Right lobe of liver (tissue), 4 donors: ENCODE measurements at regions not wholly inside any gene's neighbourhood (a gene's known extent, or its start where the extent isn't known, plus 50 kb on each side); places are given as distances from the start of the nearest gene placed in this dataset.

ENCODE experiments used
- POLR2A ChIP-seq: fragments of 450-650 bp; IDR thresholded peaks from one replicate; pipeline ENCODE4 v1.6.1; 2017; ENCODE audit warnings: antibody characterized with exemption, mild to moderate bottlenecking
- TF ChIP-seq, protein P1 (sequence below), 4 donors: fragments of 200-600 bp in 3 of 4; fragments of 450-650 bp in 1 of 4; IDR thresholded peaks; one replicate each; pipeline versions ENCODE4 v1.5.1 to v1.8.0; 2016 to 2022; ENCODE audit warnings: antibody characterized with exemption in 4 of 4, mild to moderate bottlenecking in 2 of 4
- donor health status: DM: no; HTN: no; CAD: no.
- donor health status: DM: no; HTN: no; CAD: no.
- donor health status: DM: no; HTN: yes; CAD: no.

DNA sequence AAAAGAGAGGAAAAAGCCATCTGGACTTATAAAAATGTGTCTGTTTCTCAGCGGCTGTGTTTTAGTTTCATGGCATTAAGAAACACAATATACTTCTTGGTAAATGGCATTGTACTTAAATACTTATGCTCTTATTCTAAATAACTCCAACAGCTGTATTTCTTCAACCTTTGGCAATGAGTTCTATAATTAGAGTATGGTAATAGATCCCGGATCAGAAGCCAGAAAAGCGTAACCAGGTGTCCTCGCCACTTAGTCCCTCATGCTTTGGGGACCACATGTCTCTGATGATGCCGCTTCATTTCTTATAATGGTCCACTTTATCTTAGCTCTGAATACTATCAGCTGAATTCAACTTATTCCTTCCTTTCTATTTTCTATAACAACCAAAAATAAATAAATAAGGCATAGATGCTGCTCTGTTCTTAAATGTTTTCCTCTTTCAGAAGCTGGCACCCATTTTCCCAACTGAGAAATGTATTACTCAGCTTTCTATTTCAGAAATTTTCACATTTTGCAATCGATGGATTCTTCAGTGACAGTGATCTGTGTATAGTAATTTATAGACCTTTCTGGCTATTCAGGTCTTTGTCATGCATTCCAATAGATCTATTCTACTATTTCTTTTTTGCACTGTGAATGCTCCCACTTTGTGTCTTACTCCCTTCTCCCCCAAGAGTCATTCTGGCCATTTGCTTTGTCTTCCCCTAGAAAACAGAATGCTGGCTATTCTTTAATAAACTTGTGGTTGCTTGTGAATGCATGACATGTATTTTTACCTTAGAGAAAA lies 87.6 kb upstream of the KBTBD8 start:
- TF ChIP-seq, protein P1, sequence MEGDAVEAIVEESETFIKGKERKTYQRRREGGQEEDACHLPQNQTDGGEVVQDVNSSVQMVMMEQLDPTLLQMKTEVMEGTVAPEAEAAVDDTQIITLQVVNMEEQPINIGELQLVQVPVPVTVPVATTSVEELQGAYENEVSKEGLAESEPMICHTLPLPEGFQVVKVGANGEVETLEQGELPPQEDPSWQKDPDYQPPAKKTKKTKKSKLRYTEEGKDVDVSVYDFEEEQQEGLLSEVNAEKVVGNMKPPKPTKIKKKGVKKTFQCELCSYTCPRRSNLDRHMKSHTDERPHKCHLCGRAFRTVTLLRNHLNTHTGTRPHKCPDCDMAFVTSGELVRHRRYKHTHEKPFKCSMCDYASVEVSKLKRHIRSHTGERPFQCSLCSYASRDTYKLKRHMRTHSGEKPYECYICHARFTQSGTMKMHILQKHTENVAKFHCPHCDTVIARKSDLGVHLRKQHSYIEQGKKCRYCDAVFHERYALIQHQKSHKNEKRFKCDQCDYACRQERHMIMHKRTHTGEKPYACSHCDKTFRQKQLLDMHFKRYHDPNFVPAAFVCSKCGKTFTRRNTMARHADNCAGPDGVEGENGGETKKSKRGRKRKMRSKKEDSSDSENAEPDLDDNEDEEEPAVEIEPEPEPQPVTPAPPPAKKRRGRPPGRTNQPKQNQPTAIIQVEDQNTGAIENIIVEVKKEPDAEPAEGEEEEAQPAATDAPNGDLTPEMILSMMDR (IDR thresholded peaks at IDR 0.05) = no peak
- no peak for TF ChIP-seq POLR2A
